Osteoblast (primary cell): ENCODE measurements at regions not wholly inside any gene's neighbourhood (a gene's known extent, or its start where the extent isn't known, plus 50 kb on each side); places are given as distances from the start of the nearest gene placed in this dataset.
A peak's percentile ranks its signal among the peaks of the same experiment; 100 is the strongest.
"Not testable (repeated sequence)": the region's sequence is repeated elsewhere in the genome, so short reads cannot be mapped to it uniquely, and the experiment has no call there.

Experiments used
- DNase-seq: peaks from one replicate; pipeline ENCODE4 v3.0.0; 2011; ENCODE audit warnings: low spot score, mixed read lengths; ENCODE audit not compliant: insufficient read length; ENCODE audit errors: missing footprints
- H2AFZ ChIP-seq: 2 replicates; pipeline ENCODE4 v1.6.0; 2011; ENCODE audit warnings: mild to moderate bottlenecking, low read length
- H3K27ac ChIP-seq: 2 replicates; pipeline ENCODE4 v1.5.1; 2011; ENCODE audit warnings: mild to moderate bottlenecking, low read depth, low read length, moderate library complexity
- H3K27me3 ChIP-seq: 2 replicates; pipeline ENCODE4 v1.6.0; 2012; ENCODE audit warnings: mild to moderate bottlenecking, control low read depth, inconsistent platforms, low read length, moderate library complexity; ENCODE audit not compliant: insufficient read depth
- H3K36me3 ChIP-seq: 2 replicates; pipeline ENCODE4 v1.5.1; 2011; ENCODE audit warnings: mild to moderate bottlenecking, low read length, control low read depth, moderate library complexity; ENCODE audit not compliant: insufficient read depth
- H3K4me1 ChIP-seq: 2 replicates; pipeline ENCODE4 v1.5.1; 2011; ENCODE audit warnings: mild to moderate bottlenecking, low read length, control low read depth, moderate library complexity; ENCODE audit not compliant: insufficient read depth
- H3K4me2 ChIP-seq: 2 replicates; pipeline ENCODE4 v1.6.0; 2011; ENCODE audit warnings: mild to moderate bottlenecking, low read length; ENCODE audit not compliant: insufficient read depth
- H3K4me3 ChIP-seq: fragments of 200-600 bp; sonication (generic); 3 replicates; pipeline ENCODE4 v1.5.1; 2012; ENCODE audit warnings: mild to moderate bottlenecking, low read length, inconsistent platforms; ENCODE audit not compliant: insufficient read depth
- H3K79me2 ChIP-seq: 2 replicates; pipeline ENCODE4 v1.6.0; 2012; ENCODE audit warnings: mild to moderate bottlenecking, low read length, control low read depth, inconsistent platforms; ENCODE audit not compliant: insufficient read depth
- H3K9me3 ChIP-seq: 2 replicates; pipeline ENCODE4 v1.5.1; 2011; ENCODE audit warnings: low read depth, low read length, control low read depth
- H4K20me1 ChIP-seq: 2 replicates; pipeline ENCODE4 v1.6.0; 2012; ENCODE audit warnings: mild to moderate bottlenecking, low read length, control low read depth; ENCODE audit not compliant: insufficient read depth
- TF ChIP-seq, protein P1 (sequence below): IDR thresholded peaks from 2 replicates; pipeline ENCODE4 v1.5.1; 2011; ENCODE audit warnings: mild to moderate bottlenecking, low read depth, low read length, moderate library complexity; ENCODE audit errors: extremely low read depth

GRCh38 chr12:30546121-30546520 lies 149.5 kb downstream of the IPO8 start:
- DNase-seq, result no peak
- Histone ChIP-seq H3K79me2 (no peaks in the 10 kb centered on the region), H3K36me3 (no peaks in the 10 kb centered on the region), H3K9me3 (no peaks in the 10 kb centered on the region), H4K20me1 (no peaks in the 10 kb centered on the region), H3K4me1 (no peaks in the 10 kb centered on the region), H3K4me3 (no peak overlapping the region), H3K27ac (no peak overlapping the region), H2AFZ (no peak overlapping the region), H3K4me2 (no peak overlapping the region), H3K27me3 (no peaks in the 10 kb centered on the region)
- TF ChIP-seq, protein P1, sequence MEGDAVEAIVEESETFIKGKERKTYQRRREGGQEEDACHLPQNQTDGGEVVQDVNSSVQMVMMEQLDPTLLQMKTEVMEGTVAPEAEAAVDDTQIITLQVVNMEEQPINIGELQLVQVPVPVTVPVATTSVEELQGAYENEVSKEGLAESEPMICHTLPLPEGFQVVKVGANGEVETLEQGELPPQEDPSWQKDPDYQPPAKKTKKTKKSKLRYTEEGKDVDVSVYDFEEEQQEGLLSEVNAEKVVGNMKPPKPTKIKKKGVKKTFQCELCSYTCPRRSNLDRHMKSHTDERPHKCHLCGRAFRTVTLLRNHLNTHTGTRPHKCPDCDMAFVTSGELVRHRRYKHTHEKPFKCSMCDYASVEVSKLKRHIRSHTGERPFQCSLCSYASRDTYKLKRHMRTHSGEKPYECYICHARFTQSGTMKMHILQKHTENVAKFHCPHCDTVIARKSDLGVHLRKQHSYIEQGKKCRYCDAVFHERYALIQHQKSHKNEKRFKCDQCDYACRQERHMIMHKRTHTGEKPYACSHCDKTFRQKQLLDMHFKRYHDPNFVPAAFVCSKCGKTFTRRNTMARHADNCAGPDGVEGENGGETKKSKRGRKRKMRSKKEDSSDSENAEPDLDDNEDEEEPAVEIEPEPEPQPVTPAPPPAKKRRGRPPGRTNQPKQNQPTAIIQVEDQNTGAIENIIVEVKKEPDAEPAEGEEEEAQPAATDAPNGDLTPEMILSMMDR, result no peak

DNA sequence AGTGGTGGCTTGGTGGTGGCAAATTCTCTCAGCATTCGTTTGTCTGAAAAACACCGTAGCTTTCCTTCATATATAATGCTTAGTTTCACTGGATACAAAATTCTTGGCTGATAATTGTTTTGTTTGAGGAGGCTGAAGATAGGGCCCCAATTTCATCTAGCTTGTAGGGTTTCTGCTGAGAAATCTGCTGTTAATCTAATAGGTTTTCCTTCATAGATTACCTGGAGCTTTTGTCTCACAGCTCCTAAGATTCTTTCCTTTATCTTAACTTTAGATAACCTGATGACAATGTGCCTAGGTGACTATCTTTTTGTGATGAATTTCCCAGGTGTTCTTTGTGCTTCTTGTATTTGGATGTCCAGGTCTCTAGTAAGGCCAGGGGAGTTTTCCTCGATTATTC lies 151.0 kb downstream of the IPO8 start:
- H3K4me3 ChIP-seq, H3K4me2 ChIP-seq, H3K79me2 ChIP-seq, DNase-seq, H3K9me3 ChIP-seq, H3K27me3 ChIP-seq, H3K27ac ChIP-seq, H4K20me1 ChIP-seq, H3K36me3 ChIP-seq, H2AFZ ChIP-seq, H3K4me1 ChIP-seq: not testable (repeated sequence)

- Histone ChIP-seq H3K4me1 (no peaks in the 10 kb centered on the region), H3K9me3 (no peaks in the 10 kb centered on the region), H3K27ac (no peak overlapping the region), H3K27me3 (no peaks in the 10 kb centered on the region), H3K79me2 (no peaks in the 10 kb centered on the region), H4K20me1 (no peaks in the 10 kb centered on the region), H3K4me2 (no peak overlapping the region), H3K4me3 (no peak overlapping the region), H2AFZ (no peak overlapping the region), H3K36me3 (no peaks in the 10 kb centered on the region)
- no peak for DNase-seq
- TF ChIP-seq, protein P1, result no peak
These were observed 158.4 kb downstream of the IPO8 start for GRCh38 chr12:30537228-30537627.

DNA sequence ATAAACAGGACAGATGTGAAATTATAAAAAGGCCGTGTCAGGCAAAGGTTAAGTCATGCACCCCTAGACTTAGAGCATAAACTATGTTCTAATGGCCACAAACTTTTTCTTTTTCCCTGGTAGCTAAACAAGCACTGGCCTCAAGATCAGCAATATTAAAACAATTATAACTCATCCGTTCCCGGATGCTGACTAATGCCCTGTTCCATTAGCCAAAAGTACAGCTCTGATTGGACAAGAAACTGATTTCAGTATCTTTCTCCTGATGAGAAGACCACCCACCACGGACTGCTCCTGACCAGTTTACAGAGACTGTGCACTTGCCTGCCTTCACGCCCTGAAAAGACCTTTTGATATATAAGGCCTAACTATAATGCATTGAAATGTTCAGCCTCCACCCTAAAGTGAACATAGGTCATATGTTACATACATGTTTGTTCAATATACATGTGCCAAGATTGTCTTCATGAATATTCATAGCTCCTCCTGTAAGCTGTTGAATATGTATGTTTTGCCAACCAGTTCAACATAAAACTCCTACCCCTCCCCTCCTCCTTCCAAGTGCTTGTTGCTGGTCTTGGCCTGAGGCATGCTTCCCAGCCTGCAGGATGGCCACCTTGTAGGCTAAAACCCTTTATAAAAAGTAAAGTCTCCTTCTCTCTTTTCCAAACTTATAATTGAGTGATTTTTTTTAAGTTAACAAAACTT lies 162.0 kb downstream of the IPO8 start:
- Histone ChIP-seq H3K36me3 (no peaks in the 10 kb centered on the region), H2AFZ (no peak overlapping the region), H3K27me3 (no peaks in the 10 kb centered on the region), H3K4me1 (no peaks in the 10 kb centered on the region), H3K4me3 (no peak overlapping the region), H3K9me3 (no peaks in the 10 kb centered on the region), H3K27ac (no peak overlapping the region), H3K79me2 (no peaks in the 10 kb centered on the region), H3K4me2 (no peak overlapping the region), H4K20me1 (no peaks in the 10 kb centered on the region)
- TF ChIP-seq, protein P1, result no peak
- peak; percentile 10 for DNase-seq
